ENCODE measurements at regions not wholly inside any gene's neighbourhood (a gene's known extent, or its start where the extent isn't known, plus 50 kb on each side); places are given as distances from the start of the nearest gene placed in this dataset.
"Not testable (repeated sequence)": the region's sequence is repeated elsewhere in the genome, so short reads cannot be mapped to it uniquely, and the experiment has no call there.

GRCh38 chr19:28612275-28612769 lies 600.6 kb downstream of the UQCRFS1 start:
- no peak for DNase-seq

- DNase-seq, result not testable (repeated sequence)
These were observed 601.6 kb downstream of the UQCRFS1 start for GRCh38 chr19:28611227-28611914.

- DNase-seq, result no peak
These were observed 602.2 kb downstream of the UQCRFS1 start for GRCh38 chr19:28610731-28611130.

GRCh38 chr19:28609944-28610343 lies 603.0 kb downstream of the UQCRFS1 start:
- DNase-seq, result no peak

- no peak for DNase-seq
These were observed 603.7 kb downstream of the UQCRFS1 start for GRCh38 chr19:28609091-28609755.

GRCh38 chr19:28608292-28608691 lies 604.7 kb downstream of the UQCRFS1 start:
- DNase-seq, result no peak

GRCh38 chr19:28607066-28607583 lies 605.8 kb downstream of the UQCRFS1 start:
- DNase-seq, result no peak

- DNase-seq, result no peak
These were observed 606.5 kb downstream of the UQCRFS1 start for GRCh38 chr19:28606269-28607032.

GRCh38 chr19:28605501-28606268 lies 607.3 kb downstream of the UQCRFS1 start:
- no peak for DNase-seq

- no peak for DNase-seq
These were observed 609.5 kb downstream of the UQCRFS1 start for GRCh38 chr19:28603453-28603852.

- no peak for DNase-seq
These were observed 610.2 kb downstream of the UQCRFS1 start for GRCh38 chr19:28602675-28603298.

GRCh38 chr19:28601723-28602440 lies 611.1 kb downstream of the UQCRFS1 start:
- no peak for DNase-seq

GRCh38 chr19:28598861-28599260 lies 614.1 kb downstream of the UQCRFS1 start:
- no peak for DNase-seq

- no peak for DNase-seq
These were observed 616.3 kb downstream of the UQCRFS1 start for GRCh38 chr19:28596561-28597071.

GRCh38 chr19:28595722-28596480 lies 617.0 kb downstream of the UQCRFS1 start:
- no peak for DNase-seq

GRCh38 chr19:28594737-28595136 lies 618.2 kb downstream of the UQCRFS1 start:
- no peak for DNase-seq

GRCh38 chr19:28589991-28590411 lies 623.0 kb downstream of the UQCRFS1 start:
- not testable (repeated sequence) for DNase-seq

GRCh38 chr19:28586474-28586873 lies 626.5 kb downstream of the UQCRFS1 start:
- no peak for DNase-seq

GRCh38 chr19:28585796-28586195 lies 627.2 kb downstream of the UQCRFS1 start:
- DNase-seq, result no peak

GRCh38 chr19:28583713-28584112 lies 629.2 kb downstream of the UQCRFS1 start:
- no peak for DNase-seq
